ENCODE measurements at regions not wholly inside any gene's neighbourhood (a gene's known extent, or its start where the extent isn't known, plus 50 kb on each side); places are given as distances from the start of the nearest gene placed in this dataset.

- no peak for TF ChIP-seq POLR2A (IDR thresholded peaks at IDR 0.05; ENCODE audit: low read depth)
- TF ChIP-seq CTCF (IDR thresholded peaks at IDR 0.05): no peak
- TF ChIP-seq POLR2AphosphoS5 (IDR thresholded peaks at IDR 0.05): no peak
- no peak for TF ChIP-seq EP300 (IDR thresholded peaks at IDR 0.05)
Measured at GRCh38 chr10:83909001-83909400, 230.3 kb upstream of the GHITM start.
